Tibial artery (tissue), 4 donors: ENCODE measurements at regions not wholly inside any gene's neighbourhood (a gene's known extent, or its start where the extent isn't known, plus 50 kb on each side); places are given as distances from the start of the nearest gene placed in this dataset.
"Not testable (repeated sequence)": the region's sequence is repeated elsewhere in the genome, so short reads cannot be mapped to it uniquely, and the experiment has no call there.

Experiments used
- DNase-seq, 2 donors: peaks; one replicate each; pipeline ENCODE4 v3.0.0-alpha.2; 2019
- H3K27ac ChIP-seq, 2 donors: fragments of 200-600 bp; sonication (generic) in 1 of 2; 1 replicate in 1 of 2; 2 replicates in 1 of 2; pipeline ENCODE4 v1.5.1; 2018 to 2019; ENCODE audit warnings: mild to moderate bottlenecking in 1 of 2
- H3K27me3 ChIP-seq, 2 donors: fragments of 200-600 bp; sonication (generic) in 1 of 2; one replicate each; pipeline versions ENCODE4 v1.5.1 to v1.6.0; 2016 to 2019
- H3K36me3 ChIP-seq, 3 donors: fragments of 200-600 bp; sonication (generic) in 2 of 3; one replicate each; pipeline ENCODE4 v1.5.1; 2016 to 2019; ENCODE audit warnings: mild to moderate bottlenecking in 2 of 3
- H3K4me1 ChIP-seq, 4 donors: fragments of 200-600 bp; sonication (generic) in 2 of 4; 1 replicate in 3 of 4; 2 replicates in 1 of 4; pipeline ENCODE4 v1.5.1; 2016 to 2019
- H3K4me3 ChIP-seq, 2 donors: fragments of 200-600 bp; sonication (generic) in 1 of 2; 1 replicate in 1 of 2; 2 replicates in 1 of 2; pipeline ENCODE4 v1.5.1; 2018 to 2019; ENCODE audit warnings: mild to moderate bottlenecking in 2 of 2
- H3K9me3 ChIP-seq, 3 donors: fragments of 200-600 bp; sonication (generic) in 1 of 3; one replicate each; pipeline ENCODE4 v1.5.1; 2016 to 2019
- intact Hi-C: fragments of 100-400 bp; cut with DNase I; formaldehyde crosslinking; loops from one replicate; pipeline ENCODE4 v1.15.0; 2023; ENCODE audit warnings: low total_unique reads
- TF ChIP-seq, protein P1 (sequence below), 2 experiments: fragments of 200-600 bp in 1 of 2; fragments of 450-650 bp in 1 of 2; IDR thresholded peaks; one replicate each; pipeline ENCODE4 v1.5.1; 2017 to 2019; ENCODE audit warnings: antibody characterized with exemption in 2 of 2, mild to moderate bottlenecking in 1 of 2, moderate library complexity in 1 of 2

DNA sequence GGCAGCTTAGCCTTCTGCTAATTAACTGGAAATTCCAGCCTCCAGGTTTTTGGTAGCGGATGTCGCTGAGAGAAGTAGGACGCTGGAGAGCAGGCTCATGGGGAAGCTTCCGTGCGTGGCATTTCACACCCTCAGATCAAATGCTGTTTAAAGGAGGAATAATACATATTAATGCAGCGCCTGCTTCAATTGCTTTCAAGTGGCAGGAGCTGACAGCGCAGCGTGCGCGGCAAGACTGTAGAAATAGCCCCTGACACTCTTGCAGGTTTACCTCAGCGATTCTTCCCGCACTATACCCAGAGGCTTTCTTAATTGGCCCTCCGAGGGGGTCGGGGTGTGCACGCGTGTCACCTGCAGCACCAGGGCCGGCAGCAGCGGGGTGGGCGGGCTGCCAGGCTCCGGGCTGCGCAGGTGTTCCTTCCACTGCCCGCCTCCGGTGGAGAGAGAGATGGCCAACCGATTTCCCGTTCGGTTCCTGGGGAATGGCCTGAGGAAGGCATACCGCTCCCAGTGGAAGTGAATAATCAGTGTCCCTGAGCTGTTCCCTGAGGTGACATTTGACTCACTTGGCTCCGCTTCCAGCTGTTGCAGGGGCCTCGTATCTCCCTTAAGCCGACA, 427.9 kb downstream of the KCTD16 start:
- peaks cover 0 to 11% of the 10 kb centered on the region in 2 donors for H3K27me3 ChIP-seq
- DNase-seq = no peak
- H3K4me1 ChIP-seq = peaks cover 0 to 8% (median 4%) of the 10 kb centered on the region in 4 donors
- intact Hi-C loops = no loop called here
- TF ChIP-seq, protein P1, sequence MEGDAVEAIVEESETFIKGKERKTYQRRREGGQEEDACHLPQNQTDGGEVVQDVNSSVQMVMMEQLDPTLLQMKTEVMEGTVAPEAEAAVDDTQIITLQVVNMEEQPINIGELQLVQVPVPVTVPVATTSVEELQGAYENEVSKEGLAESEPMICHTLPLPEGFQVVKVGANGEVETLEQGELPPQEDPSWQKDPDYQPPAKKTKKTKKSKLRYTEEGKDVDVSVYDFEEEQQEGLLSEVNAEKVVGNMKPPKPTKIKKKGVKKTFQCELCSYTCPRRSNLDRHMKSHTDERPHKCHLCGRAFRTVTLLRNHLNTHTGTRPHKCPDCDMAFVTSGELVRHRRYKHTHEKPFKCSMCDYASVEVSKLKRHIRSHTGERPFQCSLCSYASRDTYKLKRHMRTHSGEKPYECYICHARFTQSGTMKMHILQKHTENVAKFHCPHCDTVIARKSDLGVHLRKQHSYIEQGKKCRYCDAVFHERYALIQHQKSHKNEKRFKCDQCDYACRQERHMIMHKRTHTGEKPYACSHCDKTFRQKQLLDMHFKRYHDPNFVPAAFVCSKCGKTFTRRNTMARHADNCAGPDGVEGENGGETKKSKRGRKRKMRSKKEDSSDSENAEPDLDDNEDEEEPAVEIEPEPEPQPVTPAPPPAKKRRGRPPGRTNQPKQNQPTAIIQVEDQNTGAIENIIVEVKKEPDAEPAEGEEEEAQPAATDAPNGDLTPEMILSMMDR (IDR thresholded peaks at IDR 0.05) = no peak
- peak overlapping the region in 1 of 2 donors; percentile 16 for H3K4me3 ChIP-seq
- H3K9me3 ChIP-seq = no peaks in the 10 kb centered on the region
- H3K36me3 ChIP-seq = no peaks in the 10 kb centered on the region
- H3K27ac ChIP-seq = no peak overlapping the region

DNA sequence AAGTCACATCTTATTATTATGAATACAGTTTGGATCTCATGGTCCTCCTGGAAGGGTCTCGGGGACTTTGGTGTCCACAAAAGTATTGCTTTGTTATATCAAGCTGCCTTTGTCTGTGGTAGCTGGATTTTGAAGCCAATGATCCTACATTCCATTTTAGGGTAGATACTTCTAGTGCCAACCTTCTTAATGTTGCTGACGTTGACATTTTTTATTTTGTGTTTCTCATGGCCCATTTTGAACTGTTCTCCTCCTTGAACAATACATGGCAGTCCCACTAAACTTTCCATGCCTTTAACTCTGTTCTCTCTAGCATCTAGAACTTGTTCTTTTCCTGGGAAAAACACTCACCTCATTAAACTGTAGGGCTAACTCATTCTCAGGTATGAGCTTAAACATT, 425.8 kb downstream of the KCTD16 start:
- peaks cover 0 to 11% of the 10 kb centered on the region in 2 donors for H3K27me3 ChIP-seq
- intact Hi-C loops = no loop called here
- TF ChIP-seq, protein P1 (IDR thresholded peaks at IDR 0.05) = no peak
- H3K27ac ChIP-seq = no peak overlapping the region
- DNase-seq = no peak
- H3K4me3 ChIP-seq = no peak overlapping the region
- no peaks in the 10 kb centered on the region for H3K9me3 ChIP-seq
- peaks cover 0 to 8% (median 4%) of the 10 kb centered on the region in 4 donors for H3K4me1 ChIP-seq
- H3K36me3 ChIP-seq = no peaks in the 10 kb centered on the region

DNA sequence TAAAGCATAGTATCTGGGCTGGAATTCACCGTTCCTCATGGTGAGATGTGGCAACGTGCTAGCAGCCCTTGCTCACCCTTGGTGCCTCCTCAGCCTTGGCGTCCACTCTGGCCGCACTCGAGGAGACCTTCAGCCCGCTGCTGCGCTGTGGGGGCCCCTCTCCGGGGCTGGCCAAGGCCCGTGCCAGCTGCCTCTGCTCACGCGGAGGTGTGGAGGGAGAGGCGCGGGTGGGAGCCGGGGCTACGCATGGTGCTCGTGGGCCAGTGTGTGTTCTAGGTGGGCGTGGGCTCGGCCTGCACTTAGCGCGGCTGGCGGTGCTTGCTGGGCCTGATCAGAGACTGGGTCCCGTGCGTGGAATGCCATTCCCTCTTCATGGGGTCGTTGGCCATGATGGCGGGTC, 424.2 kb downstream of the KCTD16 start:
- intact Hi-C loops = no loop called here
- Histone ChIP-seq H3K36me3 (no peaks in the 10 kb centered on the region), H3K4me3 (no peak overlapping the region), H3K27ac (no peak overlapping the region), H3K9me3 (no peaks in the 10 kb centered on the region), H3K27me3 (peaks cover 0 to 7% of the 10 kb centered on the region in 2 donors), H3K4me1 (peaks cover 0 to 8% (median 4%) of the 10 kb centered on the region in 4 donors)
- DNase-seq = no peak
- TF ChIP-seq, protein P1 (IDR thresholded peaks at IDR 0.05) = no peak

DNA sequence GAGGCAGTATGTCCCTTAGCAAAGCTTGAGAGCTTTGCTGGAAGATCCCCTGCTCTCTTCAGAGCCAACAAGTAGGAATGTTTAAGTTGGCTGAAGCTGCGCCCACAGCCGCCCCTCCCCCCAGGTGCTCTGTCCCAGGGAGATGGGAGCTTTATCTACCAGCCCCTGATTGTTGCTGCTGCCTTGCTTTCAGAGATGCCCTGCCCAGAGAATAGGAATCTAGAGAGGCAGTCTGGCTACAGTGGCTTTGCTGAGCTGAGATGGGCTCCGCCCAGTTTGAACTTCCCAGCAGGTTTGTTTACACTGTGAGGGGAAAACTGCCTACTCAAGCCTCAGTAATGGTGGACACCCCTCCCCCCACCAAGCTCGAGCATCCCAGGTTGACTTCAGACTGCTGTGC, 423.6 kb downstream of the KCTD16 start:
- H3K27me3 ChIP-seq, H3K36me3 ChIP-seq, DNase-seq, H3K4me3 ChIP-seq, H3K9me3 ChIP-seq, intact Hi-C loops, H3K4me1 ChIP-seq, H3K27ac ChIP-seq: not testable (repeated sequence)

DNA sequence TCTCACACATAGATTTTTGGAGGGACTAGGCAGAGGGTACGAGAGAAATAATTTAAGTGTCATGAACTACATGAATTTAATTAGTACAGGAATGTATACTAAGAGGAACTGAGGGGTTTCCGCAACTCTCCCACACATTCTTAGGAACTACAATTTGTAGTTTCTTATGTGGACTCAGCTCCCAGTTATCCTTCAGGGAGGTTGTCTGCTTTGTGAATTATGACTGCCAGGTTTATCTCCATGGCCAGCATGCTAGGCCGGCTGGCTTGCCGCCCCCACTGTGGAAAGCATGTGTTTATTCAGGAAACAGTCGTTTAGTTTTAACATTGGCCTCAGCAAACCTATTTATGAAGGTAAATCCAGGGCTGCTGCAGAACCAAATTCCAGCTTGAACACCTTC, 415.0 kb downstream of the KCTD16 start:
- no peaks in the 10 kb centered on the region for H3K36me3 ChIP-seq
- H3K27ac ChIP-seq = no peak overlapping the region
- TF ChIP-seq, protein P1 (IDR thresholded peaks at IDR 0.05) = no peak
- intact Hi-C loops = no loop called here
- H3K9me3 ChIP-seq = no peaks in the 10 kb centered on the region
- no peaks in the 10 kb centered on the region for H3K27me3 ChIP-seq
- DNase-seq = no peak
- H3K4me1 ChIP-seq = no peaks in the 10 kb centered on the region
- no peak overlapping the region for H3K4me3 ChIP-seq

DNA sequence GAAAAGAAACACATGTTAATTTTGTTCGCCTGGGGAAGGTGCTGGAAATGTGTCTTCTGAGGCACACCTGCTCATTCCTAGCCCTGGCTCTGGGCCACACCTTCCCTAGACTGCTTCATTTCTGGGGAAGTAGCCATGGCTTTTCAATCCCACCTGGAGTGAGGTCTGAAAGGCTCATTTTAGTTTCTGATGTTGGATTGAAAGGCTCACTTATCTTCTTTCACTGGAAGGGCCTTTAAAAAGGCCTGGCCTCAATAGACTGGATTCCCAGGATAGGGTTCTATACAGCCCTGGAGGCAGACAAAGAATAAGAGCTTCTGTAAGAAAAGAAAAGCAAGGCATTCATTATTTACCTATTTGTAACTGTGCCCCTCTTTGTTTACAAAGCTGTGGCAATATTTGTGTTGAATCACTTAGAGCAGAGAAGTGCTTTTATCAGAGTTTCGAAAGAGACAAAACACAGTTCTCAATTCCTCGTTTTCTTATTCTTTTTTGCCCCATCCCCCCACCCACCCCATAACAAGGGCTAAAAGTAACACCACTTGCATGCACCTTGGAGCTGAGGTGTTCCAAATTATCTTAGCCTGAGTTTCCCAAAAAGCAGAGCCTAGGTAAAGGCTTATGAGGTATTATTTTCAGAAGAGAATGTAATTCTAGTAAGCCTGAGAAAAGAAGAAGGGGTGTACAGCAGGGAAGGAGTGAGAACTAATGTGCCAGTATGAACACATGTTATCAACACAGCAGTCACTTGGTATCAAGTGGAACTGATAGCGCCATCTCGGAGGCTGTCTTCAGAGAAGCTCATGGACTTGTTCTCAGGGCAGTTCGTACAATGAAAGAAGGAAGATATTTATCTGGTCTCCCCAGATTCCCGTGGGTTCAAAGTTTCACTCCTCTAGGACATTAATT, 413.1 kb downstream of the KCTD16 start:
- TF ChIP-seq, protein P1 (IDR thresholded peaks at IDR 0.05) = no peak
- Histone ChIP-seq H3K9me3 (no peaks in the 10 kb centered on the region), H3K36me3 (no peaks in the 10 kb centered on the region), H3K27ac (no peak overlapping the region), H3K27me3 (no peaks in the 10 kb centered on the region), H3K4me3 (no peak overlapping the region), H3K4me1 (no peaks in the 10 kb centered on the region)
- no peak for DNase-seq
- intact Hi-C loops = no loop called here
